IPS-15b (cell line): ENCODE measurements at regions not wholly inside any gene's neighbourhood (a gene's known extent, or its start where the extent isn't known, plus 50 kb on each side); places are given as distances from the start of the nearest gene placed in this dataset.
"Not testable (repeated sequence)": the region's sequence is repeated elsewhere in the genome, so short reads cannot be mapped to it uniquely, and the experiment has no call there.

Experiments used
- H3K27me3 ChIP-seq: one replicate; pipeline ENCODE4 v1.6.1; 2013; ENCODE audit warnings: low read length; ENCODE audit not compliant: control insufficient read depth, insufficient read depth
- H3K36me3 ChIP-seq: one replicate; pipeline ENCODE4 v1.6.1; 2013; ENCODE audit warnings: low read length; ENCODE audit not compliant: control insufficient read depth, insufficient read depth
- H3K4me1 ChIP-seq: one replicate; pipeline ENCODE4 v1.6.1; 2013; ENCODE audit warnings: mild to moderate bottlenecking, low read length; ENCODE audit not compliant: control insufficient read depth, insufficient read depth
- H3K4me3 ChIP-seq: one replicate; pipeline ENCODE4 v1.5.1; 2013; ENCODE audit warnings: low read depth, low read length
- H3K9ac ChIP-seq: one replicate; pipeline ENCODE4 v1.6.1; 2013; ENCODE audit warnings: low read depth, mild to moderate bottlenecking, low read length
- H3K9me3 ChIP-seq: one replicate; pipeline ENCODE4 v1.6.1; 2013; ENCODE audit warnings: mild to moderate bottlenecking, low read length; ENCODE audit not compliant: control insufficient read depth, insufficient read depth

GRCh38 chrX:1115411-1115810 lies 97.0 kb downstream of the CRLF2 start:
- not testable (repeated sequence) for H3K9me3 ChIP-seq, H3K27me3 ChIP-seq, H3K9ac ChIP-seq, H3K36me3 ChIP-seq, H3K4me3 ChIP-seq
- peaks cover 18% of the 10 kb centered on the region for H3K4me1 ChIP-seq

- no peaks in the 10 kb centered on the region for H3K36me3 ChIP-seq
- no peak overlapping the region for H3K9ac ChIP-seq
- no peaks in the 10 kb centered on the region for H3K9me3 ChIP-seq
- peak overlapping the region; percentile 12 for H3K4me3 ChIP-seq
- no peaks in the 10 kb centered on the region for H3K27me3 ChIP-seq
- H3K4me1 ChIP-seq = peaks cover 21% of the 10 kb centered on the region
Measured at GRCh38 chrX:1112321-1112720, 100.1 kb downstream of the CRLF2 start.

- H3K9ac ChIP-seq = no peak overlapping the region
- peak overlapping the region; percentile 22 for H3K4me3 ChIP-seq
- no peaks in the 10 kb centered on the region for H3K36me3 ChIP-seq
Measured at GRCh38 chrX:1111601-1112300, 100.7 kb downstream of the CRLF2 start.

GRCh38 chrX:1109580-1110119 lies 102.8 kb downstream of the CRLF2 start:
- no peaks in the 10 kb centered on the region for H3K36me3 ChIP-seq
- H3K9me3 ChIP-seq = no peaks in the 10 kb centered on the region
- H3K4me3 ChIP-seq = no peak overlapping the region
- H3K9ac ChIP-seq = no peak overlapping the region
- H3K4me1 ChIP-seq = peaks cover 21% of the 10 kb centered on the region
- H3K27me3 ChIP-seq = peaks cover 12% of the 10 kb centered on the region

More at GRCh38 chrX:1111601-1112300, 100.7 kb downstream of the CRLF2 start:
- Histone ChIP-seq H3K27me3 (peaks cover 3% of the 10 kb centered on the region), H3K9me3 (no peaks in the 10 kb centered on the region), H3K4me1 (peaks cover 21% of the 10 kb centered on the region)

- Histone ChIP-seq H3K9me3 (no peaks in the 10 kb centered on the region), H3K9ac (no peak overlapping the region), H3K4me3 (peak overlapping the region; percentile 24), H3K36me3 (no peaks in the 10 kb centered on the region), H3K4me1 (peaks cover 21% of the 10 kb centered on the region), H3K27me3 (peaks cover 12% of the 10 kb centered on the region)
Measured at GRCh38 chrX:1108501-1109445, 103.7 kb downstream of the CRLF2 start.

GRCh38 chrX:1106478-1107210 lies 105.8 kb downstream of the CRLF2 start:
- Histone ChIP-seq H3K4me1 (peaks cover 13% of the 10 kb centered on the region), H3K27me3 (peaks cover 12% of the 10 kb centered on the region), H3K36me3 (no peaks in the 10 kb centered on the region), H3K9ac (no peak overlapping the region), H3K4me3 (no peak overlapping the region), H3K9me3 (no peaks in the 10 kb centered on the region)

- Histone ChIP-seq H3K9me3 (no peaks in the 10 kb centered on the region), H3K9ac (no peak overlapping the region), H3K4me1 (peaks cover 7% of the 10 kb centered on the region), H3K36me3 (no peaks in the 10 kb centered on the region), H3K4me3 (no peak overlapping the region), H3K27me3 (peaks cover 12% of the 10 kb centered on the region)
Measured at GRCh38 chrX:1105671-1106419, 106.6 kb downstream of the CRLF2 start.

- not testable (repeated sequence) for H3K4me3 ChIP-seq, H3K36me3 ChIP-seq, H3K4me1 ChIP-seq, H3K9me3 ChIP-seq, H3K9ac ChIP-seq
- peaks cover 12% of the 10 kb centered on the region for H3K27me3 ChIP-seq
Measured at GRCh38 chrX:1105031-1105430, 107.4 kb downstream of the CRLF2 start.

GRCh38 chrX:1103360-1103759 lies 109.1 kb downstream of the CRLF2 start:
- H3K4me3 ChIP-seq = no peak overlapping the region

GRCh38 chrX:1102786-1103185 lies 109.7 kb downstream of the CRLF2 start:
- Histone ChIP-seq H3K27me3 (peaks cover 12% of the 10 kb centered on the region), H3K4me3 (no peak overlapping the region), H3K36me3 (no peaks in the 10 kb centered on the region), H3K4me1 (no peaks in the 10 kb centered on the region), H3K9ac (no peak overlapping the region), H3K9me3 (no peaks in the 10 kb centered on the region)

More at GRCh38 chrX:1103360-1103759, 109.1 kb downstream of the CRLF2 start:
- Histone ChIP-seq H3K9me3 (no peaks in the 10 kb centered on the region), H3K4me1 (no peaks in the 10 kb centered on the region), H3K9ac (no peak overlapping the region), H3K27me3 (peaks cover 12% of the 10 kb centered on the region), H3K36me3 (no peaks in the 10 kb centered on the region)

- not testable (repeated sequence) for H3K9ac ChIP-seq, H3K4me1 ChIP-seq, H3K36me3 ChIP-seq, H3K4me3 ChIP-seq, H3K9me3 ChIP-seq
- peaks cover 12% of the 10 kb centered on the region for H3K27me3 ChIP-seq
Measured at GRCh38 chrX:1102221-1102620, 110.2 kb downstream of the CRLF2 start.
